ENCODE measurements at regions not wholly inside any gene's neighbourhood (a gene's known extent, or its start where the extent isn't known, plus 50 kb on each side); places are given as distances from the start of the nearest gene placed in this dataset.

DNA sequence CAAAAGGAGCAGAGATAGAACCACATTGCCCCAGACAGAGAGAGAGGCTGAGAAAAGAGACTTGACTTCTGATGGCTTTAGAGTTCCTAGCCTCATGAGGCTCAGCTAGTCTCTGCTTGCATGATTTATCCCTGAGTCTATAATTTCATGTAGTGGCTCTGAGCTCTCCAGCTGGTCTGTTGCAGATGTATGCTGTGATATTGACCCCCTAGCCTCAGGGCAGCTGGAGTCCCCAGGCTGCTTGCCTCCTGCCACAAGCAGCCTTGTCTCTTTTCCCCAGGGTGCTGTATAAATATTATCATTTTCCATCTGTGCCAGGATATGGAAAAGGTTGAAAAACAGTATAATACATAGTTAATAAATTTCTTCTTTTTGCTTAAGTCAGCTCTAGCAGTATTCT, 467.6 kb upstream of the CWC22 start:
- Histone ChIP-seq H4K5ac (ENCODE audit: insufficient read length, low read depth, low read length) (no peak overlapping the region), H2BK12ac (ENCODE audit: insufficient read length, low read depth, low read length) (no peak overlapping the region), H3K4me2 (ENCODE audit: insufficient read depth, insufficient read length, low read length) (no peak overlapping the region), H2BK120ac (ENCODE audit: low read depth, low read length, poor library complexity, severe bottlenecking) (no peak overlapping the region), H3K27ac (ENCODE audit: insufficient read length, low read depth, low read length) (no peak overlapping the region), H3K4ac (ENCODE audit: low read depth, low read length) (no peak overlapping the region), H2BK5ac (ENCODE audit: insufficient read length, low read length) (no peak overlapping the region), H3K9ac (ENCODE audit: extremely low read depth, insufficient read length, low read length) (no peak overlapping the region), H2AK5ac (ENCODE audit: insufficient read length, low read length) (no peak overlapping the region), H2BK20ac (ENCODE audit: low read depth, low read length, poor library complexity, severe bottlenecking) (no peak overlapping the region), H3K56ac (ENCODE audit: insufficient read length, low read depth, low read length) (no peak overlapping the region), H3K9me3 (ENCODE audit: control insufficient read depth, low read depth, low read length) (no peaks in the 10 kb centered on the region), H3K23ac (ENCODE audit: insufficient read length, low read depth, low read length) (no peak overlapping the region), H3K4me1 (ENCODE audit: insufficient read depth, low read length) (no peaks in the 10 kb centered on the region), H4K91ac (ENCODE audit: insufficient read length, low read depth, low read length) (no peak overlapping the region), H4K8ac (replicated peaks; ENCODE audit: insufficient read length, low read depth, low read length) (no peak overlapping the region), H3K23me2 (ENCODE audit: insufficient read length, low read depth, low read length, poor library complexity, severe bottlenecking) (no peaks in the 10 kb centered on the region), H3K79me2 (ENCODE audit: insufficient read depth, low read length) (no peaks in the 10 kb centered on the region), H3K18ac (ENCODE audit: insufficient read length, low read depth, low read length) (no peak overlapping the region), H3T11ph (ENCODE audit: low read length) (no peak overlapping the region), H4K20me1 (ENCODE audit: control insufficient read depth, insufficient read depth, insufficient read length) (no peaks in the 10 kb centered on the region), H3K79me1 (ENCODE audit: insufficient read depth, low read depth, low read length, poor library complexity, severe bottlenecking) (no peaks in the 10 kb centered on the region), H2BK15ac (ENCODE audit: low read depth, low read length) (no peak overlapping the region), H2AFZ (ENCODE audit: low read length) (no peak overlapping the region), H3K14ac (ENCODE audit: insufficient read depth, low read length) (no peak overlapping the region), H3K27me3 (ENCODE audit: insufficient read depth, low read length) (no peaks in the 10 kb centered on the region)
- TF ChIP-seq, protein P1, sequence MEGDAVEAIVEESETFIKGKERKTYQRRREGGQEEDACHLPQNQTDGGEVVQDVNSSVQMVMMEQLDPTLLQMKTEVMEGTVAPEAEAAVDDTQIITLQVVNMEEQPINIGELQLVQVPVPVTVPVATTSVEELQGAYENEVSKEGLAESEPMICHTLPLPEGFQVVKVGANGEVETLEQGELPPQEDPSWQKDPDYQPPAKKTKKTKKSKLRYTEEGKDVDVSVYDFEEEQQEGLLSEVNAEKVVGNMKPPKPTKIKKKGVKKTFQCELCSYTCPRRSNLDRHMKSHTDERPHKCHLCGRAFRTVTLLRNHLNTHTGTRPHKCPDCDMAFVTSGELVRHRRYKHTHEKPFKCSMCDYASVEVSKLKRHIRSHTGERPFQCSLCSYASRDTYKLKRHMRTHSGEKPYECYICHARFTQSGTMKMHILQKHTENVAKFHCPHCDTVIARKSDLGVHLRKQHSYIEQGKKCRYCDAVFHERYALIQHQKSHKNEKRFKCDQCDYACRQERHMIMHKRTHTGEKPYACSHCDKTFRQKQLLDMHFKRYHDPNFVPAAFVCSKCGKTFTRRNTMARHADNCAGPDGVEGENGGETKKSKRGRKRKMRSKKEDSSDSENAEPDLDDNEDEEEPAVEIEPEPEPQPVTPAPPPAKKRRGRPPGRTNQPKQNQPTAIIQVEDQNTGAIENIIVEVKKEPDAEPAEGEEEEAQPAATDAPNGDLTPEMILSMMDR (conservative IDR thresholded peaks at IDR 0.05), result no peak
- DNase-seq, result no peak
- no peaks in the 10 kb centered on the region for H3K27me3 Mint-ChIP-seq (ENCODE audit: low read depth)
- H3K36me3 Mint-ChIP-seq (ENCODE audit: insufficient read depth in 1 of 3, low read depth in 3 of 3), result no peaks in the 10 kb centered on the region
- no peak overlapping the region for H3K27ac Mint-ChIP-seq
- H3K9me3 Mint-ChIP-seq, result no peaks in the 10 kb centered on the region; a peak in 1 of 5 replicates
- no peaks in the 10 kb centered on the region for H3K4me1 Mint-ChIP-seq
- no peak overlapping the region for H3K4me3 Mint-ChIP-seq

Data from H9 (cell line).